Retina (tissue), 1 donor: ENCODE measurements at regions not wholly inside any gene's neighbourhood (a gene's known extent, or its start where the extent isn't known, plus 50 kb on each side); places are given as distances from the start of the nearest gene placed in this dataset.
A peak's percentile ranks its signal among the peaks of the same experiment; 100 is the strongest.

Experiments used
- DNase-seq: peaks from one replicate; pipeline ENCODE4 v3.0.0-alpha.2; 2016

- no peak for DNase-seq
Observed at GRCh38 chr3:25259871-25260270, 168.2 kb upstream of the RARB start.

DNA sequence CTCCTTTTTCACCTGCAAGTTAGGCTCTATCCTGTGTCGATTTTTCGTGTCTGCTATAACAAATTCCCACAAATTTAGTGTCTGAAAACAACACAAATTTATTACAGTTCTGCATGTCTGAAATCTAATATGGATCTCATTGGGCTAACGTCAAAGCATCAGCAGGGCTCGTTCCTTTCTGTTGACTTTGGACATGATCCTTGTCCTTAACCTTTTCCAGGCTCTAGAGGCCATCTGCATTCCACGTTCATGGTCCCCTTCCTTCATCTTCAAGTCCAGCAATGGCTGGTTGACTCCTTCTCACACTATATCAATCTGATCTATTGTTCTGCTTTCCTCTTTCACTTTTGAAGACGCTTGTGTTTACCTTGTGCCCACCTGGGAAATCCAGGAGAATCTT is 165.7 kb upstream of the RARB start:
- no peak for DNase-seq

DNA sequence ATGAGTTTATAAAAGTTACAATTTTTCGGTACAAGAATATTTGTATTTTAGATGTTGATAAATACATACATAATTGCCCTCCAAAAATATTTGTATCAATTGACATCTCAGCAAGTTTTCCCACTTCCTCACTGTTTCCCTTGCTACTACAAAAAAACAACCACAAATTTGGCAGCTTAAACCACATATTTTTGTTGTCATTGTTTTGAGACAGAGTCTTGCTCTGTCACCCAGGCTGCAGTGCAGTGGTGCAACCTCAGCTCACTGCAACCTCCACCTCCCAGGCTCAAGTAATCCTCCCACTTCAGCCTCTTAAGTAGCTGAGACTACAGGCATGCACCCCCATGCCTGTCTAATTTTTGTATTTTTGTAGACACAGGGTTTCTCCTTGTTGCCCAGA is 162.8 kb upstream of the RARB start:
- DNase-seq: no peak

GRCh38 chr3:25266677-25267076 is 161.4 kb upstream of the RARB start:
- DNase-seq: no peak

- DNase-seq: no peak
Observed at GRCh38 chr3:25272090-25272489, 156.0 kb upstream of the RARB start.

- DNase-seq: no peak
Observed at GRCh38 chr3:25273582-25274171, 154.4 kb upstream of the RARB start.

GRCh38 chr3:25277503-25277902 is 150.6 kb upstream of the RARB start:
- DNase-seq: no peak

DNA sequence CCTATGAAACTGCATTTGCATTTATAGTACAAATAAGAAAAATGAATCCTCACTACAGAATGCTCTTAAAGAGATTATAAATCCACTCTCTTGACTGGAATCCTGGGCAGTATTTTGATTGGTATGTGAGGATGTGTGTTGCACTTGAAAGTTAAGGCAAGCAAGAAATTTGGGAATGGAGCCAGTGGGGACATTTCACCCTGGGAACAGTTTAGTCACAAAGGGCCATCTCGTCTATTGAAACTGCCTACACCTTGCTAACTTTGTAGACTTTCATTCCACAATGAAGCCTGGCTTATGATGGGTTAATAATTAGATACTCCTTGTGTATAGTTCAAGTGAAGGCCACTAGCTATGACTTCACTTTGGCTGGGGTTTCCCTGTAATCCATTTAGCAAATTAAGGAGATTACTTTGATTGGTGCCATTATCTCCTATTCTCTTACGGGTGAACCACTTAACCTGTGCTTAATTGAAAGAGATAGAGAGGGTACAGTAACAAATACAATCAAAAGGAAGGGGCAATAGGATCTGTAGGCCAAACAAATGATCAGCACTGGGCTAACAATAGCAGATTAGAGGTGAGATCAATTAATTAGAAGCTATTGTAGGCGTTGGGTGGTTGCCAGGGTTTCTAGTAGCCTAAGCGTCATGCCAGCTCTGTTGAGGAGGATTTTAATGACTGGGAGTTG is 146.9 kb upstream of the RARB start:
- DNase-seq: peak; percentile 54

DNA sequence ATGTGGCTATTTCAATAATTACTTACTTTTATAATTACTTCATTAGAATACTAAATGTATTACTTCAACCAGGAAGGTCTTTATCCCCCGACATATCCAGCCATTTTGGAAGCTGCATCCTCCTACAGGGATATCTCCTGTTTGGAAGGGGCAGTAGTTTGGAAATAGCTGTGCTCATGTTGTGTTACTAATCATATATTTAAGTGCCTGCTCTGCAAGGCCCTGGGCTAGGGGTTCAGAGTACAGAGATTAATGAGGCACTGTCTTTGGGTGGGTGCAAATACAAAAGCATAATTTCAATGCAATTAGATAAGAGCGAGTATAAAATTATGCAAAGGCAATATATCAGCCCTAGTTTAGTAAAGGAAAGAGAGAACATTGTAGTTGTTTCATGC is 146.3 kb upstream of the RARB start:
- DNase-seq: no peak

GRCh38 chr3:25283613-25284012 is 144.4 kb upstream of the RARB start:
- no peak for DNase-seq

DNA sequence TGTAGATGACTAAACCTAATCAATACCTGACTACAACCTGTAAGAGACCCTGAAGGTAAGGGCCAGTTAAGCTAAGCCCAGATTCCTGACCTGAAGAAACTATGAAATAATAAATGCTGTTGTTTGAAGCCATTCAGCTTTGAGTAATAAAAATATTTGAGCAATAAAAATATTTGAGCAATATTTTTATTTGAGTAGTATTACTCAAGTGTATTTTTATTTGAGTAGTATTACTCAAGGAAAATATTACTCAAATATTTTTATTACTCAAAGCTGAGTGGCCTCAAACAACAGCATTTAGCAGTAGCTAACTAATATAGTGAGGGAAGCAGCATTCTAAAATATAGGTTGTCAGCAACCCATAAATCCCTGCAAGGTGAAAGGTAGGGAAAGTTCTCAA is 143.8 kb upstream of the RARB start:
- DNase-seq: no peak

- DNase-seq: no peak
Observed at GRCh38 chr3:25287291-25287884, 140.7 kb upstream of the RARB start.

DNA sequence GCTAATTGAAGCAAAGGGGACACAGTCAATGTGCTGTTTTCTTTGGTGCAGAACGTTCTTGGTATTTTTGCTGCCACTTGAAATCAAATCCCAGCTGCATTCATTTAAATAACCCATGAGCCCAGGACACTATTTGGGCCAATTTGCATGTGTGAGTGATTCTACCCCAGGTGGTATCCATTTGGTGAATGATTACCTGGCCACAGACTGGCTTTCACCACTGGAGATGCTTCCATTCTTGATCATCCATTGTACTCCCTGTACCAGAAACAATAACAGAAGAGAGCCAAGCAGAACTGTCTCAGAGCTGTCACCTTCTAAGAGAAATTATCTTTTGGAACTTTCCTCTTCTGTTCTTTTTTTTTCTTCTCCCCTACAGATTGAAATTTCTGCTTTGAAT is 139.7 kb upstream of the RARB start:
- no peak for DNase-seq

DNA sequence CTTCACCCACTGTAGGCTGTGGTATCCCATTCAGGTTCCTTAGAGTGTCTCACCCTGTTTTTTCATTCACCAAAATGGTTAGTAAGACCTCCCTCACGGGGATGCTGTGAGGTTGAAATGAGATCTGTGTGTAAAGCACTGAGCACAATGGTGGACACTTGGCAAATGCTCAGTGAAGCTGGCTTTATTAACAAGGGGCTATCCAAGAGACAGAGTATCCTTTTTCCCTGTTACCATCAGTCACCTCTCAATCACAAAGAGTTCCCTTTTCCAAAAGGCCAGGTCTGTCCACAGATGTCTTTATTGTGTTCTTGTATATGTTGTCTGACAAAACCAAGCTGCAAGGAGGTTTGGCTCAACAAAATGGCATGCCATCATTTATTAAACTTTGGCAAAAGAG is 138.9 kb upstream of the RARB start:
- DNase-seq: no peak

GRCh38 chr3:25289663-25290062 is 138.4 kb upstream of the RARB start:
- no peak for DNase-seq

GRCh38 chr3:25291481-25291905 is 136.6 kb upstream of the RARB start:
- DNase-seq: peak; percentile 21

DNA sequence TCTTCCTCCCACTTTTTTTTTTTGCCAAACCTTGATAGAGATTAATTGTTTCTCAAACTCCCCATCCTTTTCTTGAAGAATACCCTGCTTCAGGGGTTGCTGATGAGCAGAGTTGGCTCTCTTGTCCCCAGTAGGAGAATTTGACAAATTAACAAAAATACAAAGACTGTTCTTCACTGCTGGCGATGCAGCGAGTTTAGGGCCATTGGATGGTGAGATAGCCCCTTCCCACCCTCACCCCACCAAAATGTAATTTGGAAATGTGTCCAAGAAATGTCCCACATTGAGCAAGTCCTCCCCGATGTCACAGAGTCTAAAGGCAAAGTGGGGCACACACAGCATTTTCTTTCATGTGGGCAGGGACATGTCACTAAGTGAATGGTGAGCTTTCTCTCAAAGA is 136.0 kb upstream of the RARB start:
- no peak for DNase-seq

- DNase-seq: no peak
Observed at GRCh38 chr3:25292595-25292994, 135.5 kb upstream of the RARB start.

GRCh38 chr3:25293736-25294135 is 134.3 kb upstream of the RARB start:
- no peak for DNase-seq

- DNase-seq: no peak
Observed at GRCh38 chr3:25294169-25294805, 133.8 kb upstream of the RARB start.

GRCh38 chr3:25297667-25298585 is 130.1 kb upstream of the RARB start:
- DNase-seq: no peak

- no peak for DNase-seq
Observed at GRCh38 chr3:25300141-25300540, 127.9 kb upstream of the RARB start.

GRCh38 chr3:25304916-25305315 is 123.1 kb upstream of the RARB start:
- DNase-seq: no peak
